ENCODE measurements at regions not wholly inside any gene's neighbourhood (a gene's known extent, or its start where the extent isn't known, plus 50 kb on each side); places are given as distances from the start of the nearest gene placed in this dataset.
A peak's percentile ranks its signal among the peaks of the same experiment; 100 is the strongest.
"Not testable (repeated sequence)": the region's sequence is repeated elsewhere in the genome, so short reads cannot be mapped to it uniquely, and the experiment has no call there.

- Mint-ChIP-seq H3K9me3 (peaks cover 4% of the 10 kb centered on the region), H3K4me1 (peaks cover 2% of the 10 kb centered on the region), H3K4me3 (no peak overlapping the region), H3K27me3 (peaks cover 2% of the 10 kb centered on the region), H3K36me3 (ENCODE audit: low read depth) (no peaks in the 10 kb centered on the region), H3K27ac (no peak overlapping the region)
- DNase-seq (no peak), ATAC-seq (peak; percentile 15)
Measured at GRCh38 chr1:199218533-199218932, 579.7 kb downstream of the PTPRC start.

GRCh38 chr1:199220031-199220430, 581.2 kb downstream of the PTPRC start:
- Mint-ChIP-seq H3K27ac (no peak overlapping the region), H3K9me3 (peaks cover 4% of the 10 kb centered on the region), H3K4me1 (peaks cover 8% of the 10 kb centered on the region), H3K4me3 (no peak overlapping the region), H3K27me3 (peaks cover 2% of the 10 kb centered on the region), H3K36me3 (ENCODE audit: low read depth) (no peaks in the 10 kb centered on the region)
- ATAC-seq, result no peak
- no peak for DNase-seq

- peaks cover 23% of the 10 kb centered on the region for H3K4me1 Mint-ChIP-seq
- ATAC-seq (no peak), DNase-seq (no peak)
- no peak overlapping the region for H3K4me3 Mint-ChIP-seq
- no peaks in the 10 kb centered on the region for H3K36me3 Mint-ChIP-seq (ENCODE audit: low read depth)
- peaks cover 2% of the 10 kb centered on the region for H3K27me3 Mint-ChIP-seq
- peaks cover under 1% of the 10 kb centered on the region for H3K9me3 Mint-ChIP-seq
- H3K27ac Mint-ChIP-seq, result no peak overlapping the region
Measured at GRCh38 chr1:199221371-199222150, 582.7 kb downstream of the PTPRC start.

- Mint-ChIP-seq H3K27ac (no peak overlapping the region), H3K4me3 (no peak overlapping the region), H3K36me3 (ENCODE audit: low read depth) (no peaks in the 10 kb centered on the region), H3K9me3 (no peaks in the 10 kb centered on the region), H3K4me1 (peaks cover 27% of the 10 kb centered on the region), H3K27me3 (no peaks in the 10 kb centered on the region)
- ATAC-seq (no peak), DNase-seq (no peak)
Measured at GRCh38 chr1:199223936-199224335, 585.1 kb downstream of the PTPRC start.

GRCh38 chr1:199226163-199226562, 587.3 kb downstream of the PTPRC start:
- peak overlapping the region; percentile 40 for H3K4me3 Mint-ChIP-seq

GRCh38 chr1:199242147-199242546, 603.3 kb downstream of the PTPRC start:
- no peak for ATAC-seq
- Mint-ChIP-seq H3K36me3 (ENCODE audit: low read depth) (no peaks in the 10 kb centered on the region), H3K9me3 (no peaks in the 10 kb centered on the region), H3K27ac (no peak overlapping the region), H3K4me1 (peaks cover 13% of the 10 kb centered on the region), H3K27me3 (peaks cover 7% of the 10 kb centered on the region), H3K4me3 (no peak overlapping the region)
- DNase-seq, result no peak

More at GRCh38 chr1:199226163-199226562, 587.3 kb downstream of the PTPRC start:
- H3K36me3 Mint-ChIP-seq (ENCODE audit: low read depth), result no peaks in the 10 kb centered on the region
- H3K27me3 Mint-ChIP-seq, result no peaks in the 10 kb centered on the region
- no peaks in the 10 kb centered on the region for H3K9me3 Mint-ChIP-seq
- DNase-seq (no peak), ATAC-seq (peak; percentile 97)
- H3K4me1 Mint-ChIP-seq, result peaks cover 27% of the 10 kb centered on the region
- H3K27ac Mint-ChIP-seq, result peak overlapping the region; percentile 71

- no peak for DNase-seq
- H3K27me3 Mint-ChIP-seq, result peaks cover 10% of the 10 kb centered on the region
- H3K27ac Mint-ChIP-seq, result peak overlapping the region; percentile 28
- no peaks in the 10 kb centered on the region for H3K36me3 Mint-ChIP-seq (ENCODE audit: low read depth)
- H3K9me3 Mint-ChIP-seq, result no peaks in the 10 kb centered on the region
- H3K4me3 Mint-ChIP-seq, result no peak overlapping the region
- peaks cover 13% of the 10 kb centered on the region for H3K4me1 Mint-ChIP-seq
- ATAC-seq, result peak; percentile 37
Measured at GRCh38 chr1:199242601-199243000, 603.8 kb downstream of the PTPRC start.

- H3K4me3 Mint-ChIP-seq, result no peak overlapping the region
- H3K9me3 Mint-ChIP-seq, result no peaks in the 10 kb centered on the region
- peaks cover 13% of the 10 kb centered on the region for H3K4me1 Mint-ChIP-seq
- peak; percentile 78 for DNase-seq
- no peak overlapping the region for H3K27ac Mint-ChIP-seq
- ATAC-seq, result peak; percentile 98
- no peaks in the 10 kb centered on the region for H3K36me3 Mint-ChIP-seq (ENCODE audit: low read depth)
- H3K27me3 Mint-ChIP-seq, result peaks cover 10% of the 10 kb centered on the region
Measured at GRCh38 chr1:199243423-199244061, 604.7 kb downstream of the PTPRC start.

GRCh38 chr1:199245946-199246345, 607.1 kb downstream of the PTPRC start:
- H3K4me3 Mint-ChIP-seq, result no peak overlapping the region
- peaks cover 13% of the 10 kb centered on the region for H3K4me1 Mint-ChIP-seq
- H3K27ac Mint-ChIP-seq, result no peak overlapping the region
- no peaks in the 10 kb centered on the region for H3K9me3 Mint-ChIP-seq
- DNase-seq, result no peak
- no peaks in the 10 kb centered on the region for H3K36me3 Mint-ChIP-seq (ENCODE audit: low read depth)
- no peak for ATAC-seq
- H3K27me3 Mint-ChIP-seq, result peaks cover 10% of the 10 kb centered on the region

- ATAC-seq, result no peak
- H3K4me3 Mint-ChIP-seq, result no peak overlapping the region
- no peaks in the 10 kb centered on the region for H3K9me3 Mint-ChIP-seq
- H3K27me3 Mint-ChIP-seq, result peaks cover 10% of the 10 kb centered on the region
- DNase-seq, result no peak
- no peaks in the 10 kb centered on the region for H3K36me3 Mint-ChIP-seq (ENCODE audit: low read depth)
- H3K4me1 Mint-ChIP-seq, result peaks cover 13% of the 10 kb centered on the region
- H3K27ac Mint-ChIP-seq, result no peak overlapping the region
Measured at GRCh38 chr1:199246716-199247115, 607.9 kb downstream of the PTPRC start.

- ATAC-seq (no peak), DNase-seq (no peak)
- no peaks in the 10 kb centered on the region for H3K9me3 Mint-ChIP-seq
- no peaks in the 10 kb centered on the region for H3K36me3 Mint-ChIP-seq (ENCODE audit: low read depth)
- no peak overlapping the region for H3K27ac Mint-ChIP-seq
- H3K4me3 Mint-ChIP-seq, result no peak overlapping the region
- peaks cover 11% of the 10 kb centered on the region for H3K27me3 Mint-ChIP-seq
- H3K4me1 Mint-ChIP-seq, result peaks cover 3% of the 10 kb centered on the region
Measured at GRCh38 chr1:199247891-199248290, 609.1 kb downstream of the PTPRC start.

GRCh38 chr1:199254040-199254439, 615.2 kb downstream of the PTPRC start:
- peaks cover 25% of the 10 kb centered on the region for H3K9me3 Mint-ChIP-seq
- H3K36me3 Mint-ChIP-seq (ENCODE audit: low read depth); H3K4me1 Mint-ChIP-seq; DNase-seq; H3K27ac Mint-ChIP-seq; H3K27me3 Mint-ChIP-seq; ATAC-seq; H3K4me3 Mint-ChIP-seq: not testable (repeated sequence)

GRCh38 chr1:199261328-199261727, 622.5 kb downstream of the PTPRC start:
- Mint-ChIP-seq H3K27me3 (peaks cover 4% of the 10 kb centered on the region), H3K27ac (no peak overlapping the region), H3K4me3 (no peak overlapping the region), H3K4me1 (peaks cover 10% of the 10 kb centered on the region), H3K9me3 (peaks cover 11% of the 10 kb centered on the region), H3K36me3 (ENCODE audit: low read depth) (no peaks in the 10 kb centered on the region)
- DNase-seq, result no peak
- no peak for ATAC-seq

GRCh38 chr1:199264283-199264682, 625.4 kb downstream of the PTPRC start:
- H3K36me3 Mint-ChIP-seq (ENCODE audit: low read depth), result no peaks in the 10 kb centered on the region
- no peak for DNase-seq
- H3K27ac Mint-ChIP-seq, result no peak overlapping the region
- no peaks in the 10 kb centered on the region for H3K9me3 Mint-ChIP-seq
- peaks cover 7% of the 10 kb centered on the region for H3K27me3 Mint-ChIP-seq
- peaks cover 10% of the 10 kb centered on the region for H3K4me1 Mint-ChIP-seq
- no peak overlapping the region for H3K4me3 Mint-ChIP-seq
- ATAC-seq, result peak; percentile 81

GRCh38 chr1:199264911-199265310, 626.1 kb downstream of the PTPRC start:
- no peak for ATAC-seq
- H3K4me3 Mint-ChIP-seq, result no peak overlapping the region
- DNase-seq, result no peak
- no peaks in the 10 kb centered on the region for H3K36me3 Mint-ChIP-seq (ENCODE audit: low read depth)
- H3K4me1 Mint-ChIP-seq, result peaks cover 10% of the 10 kb centered on the region
- peaks cover 4% of the 10 kb centered on the region for H3K27me3 Mint-ChIP-seq
- H3K9me3 Mint-ChIP-seq, result no peaks in the 10 kb centered on the region
- H3K27ac Mint-ChIP-seq, result no peak overlapping the region
